Activated CD4-positive, alpha-beta T cell treated with anti-CD3 and anti-CD28 coated beads for 48 hours (primary cell): ENCODE measurements at regions not wholly inside any gene's neighbourhood (a gene's known extent, or its start where the extent isn't known, plus 50 kb on each side); places are given as distances from the start of the nearest gene placed in this dataset.

Source experiments
- DNase-seq: peaks from one replicate; pipeline ENCODE4 v3.0.0-alpha.2; 2020

DNA sequence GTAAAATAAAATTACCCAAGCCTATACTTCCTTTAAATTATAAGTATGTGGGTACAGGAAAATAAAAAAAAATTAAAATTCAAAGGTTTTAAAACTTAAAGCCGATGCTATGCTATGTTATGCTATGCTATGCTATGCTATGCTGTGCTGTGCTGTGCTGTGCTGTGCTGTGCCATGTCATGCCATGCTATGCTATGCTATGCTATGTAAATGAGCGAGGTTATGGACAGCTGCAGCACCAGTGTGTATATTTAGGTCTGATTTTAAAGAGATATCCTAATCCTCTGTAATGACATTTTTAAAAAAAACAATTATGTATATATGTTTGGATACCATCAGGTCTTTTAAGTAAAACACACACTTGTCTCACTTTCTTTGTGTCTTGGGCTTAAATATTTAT, 1822.0 kb upstream of the SEL1L start:
- no peak for DNase-seq

DNA sequence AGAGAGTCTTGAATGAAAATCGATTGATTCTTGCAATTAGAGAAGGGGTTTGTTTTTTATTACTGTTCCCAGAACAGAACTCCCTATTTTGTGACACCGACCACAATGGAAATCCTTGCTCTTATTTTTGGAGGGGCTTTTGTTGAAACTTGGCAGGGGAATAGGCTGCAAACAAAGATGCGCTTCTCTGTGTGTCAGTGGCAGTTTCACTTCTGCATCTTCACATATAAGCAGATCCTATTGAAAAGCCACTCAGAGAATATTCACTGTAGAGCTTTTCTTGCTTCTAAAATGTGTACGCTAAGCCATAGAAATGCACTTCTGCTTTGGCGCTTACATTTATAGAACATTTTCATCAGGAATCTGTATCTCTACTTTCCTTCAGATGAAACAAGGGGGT, 1822.4 kb upstream of the SEL1L start:
- DNase-seq = no peak

DNA sequence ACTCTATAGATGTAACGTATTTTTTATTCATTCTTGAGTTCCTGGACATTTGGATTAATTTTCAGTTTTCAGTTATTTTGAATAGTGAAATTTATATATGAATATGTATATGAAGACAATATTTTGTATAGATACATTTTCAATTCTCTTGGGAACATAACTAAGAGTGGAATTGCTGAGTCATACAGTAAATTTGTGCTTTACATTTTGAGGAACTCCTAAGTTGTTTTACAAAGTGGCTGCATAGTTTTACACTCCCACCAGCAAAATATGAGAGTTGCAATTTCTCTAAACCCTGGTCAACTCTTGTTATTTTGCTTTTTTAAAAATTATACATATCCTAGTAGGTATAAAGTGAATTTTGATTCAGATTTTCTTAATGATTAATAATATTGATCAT, 1838.6 kb upstream of the SEL1L start:
- DNase-seq = no peak

DNA sequence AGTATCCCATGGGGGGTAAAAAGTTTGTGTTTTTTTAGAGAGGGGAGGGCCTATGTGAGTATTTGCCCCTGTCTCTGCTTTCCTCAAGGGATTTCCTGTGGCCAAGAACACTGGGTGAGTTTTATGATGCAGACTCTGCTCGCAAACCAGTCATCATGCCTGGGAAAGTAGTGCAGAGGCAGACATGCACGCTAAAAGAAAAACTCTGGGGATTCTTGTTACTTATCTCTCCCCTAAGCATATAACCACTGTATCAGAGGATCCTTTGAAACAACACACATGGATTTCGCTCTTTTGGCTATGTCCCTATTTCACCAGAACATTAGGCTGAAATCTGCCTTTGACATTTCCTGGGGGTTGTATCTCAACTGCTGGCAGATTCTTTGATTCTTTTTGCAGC, 1845.8 kb upstream of the SEL1L start:
- DNase-seq = no peak

GRCh38 chr14:83384253-83384652, 1850.6 kb upstream of the SEL1L start:
- DNase-seq = no peak

DNA sequence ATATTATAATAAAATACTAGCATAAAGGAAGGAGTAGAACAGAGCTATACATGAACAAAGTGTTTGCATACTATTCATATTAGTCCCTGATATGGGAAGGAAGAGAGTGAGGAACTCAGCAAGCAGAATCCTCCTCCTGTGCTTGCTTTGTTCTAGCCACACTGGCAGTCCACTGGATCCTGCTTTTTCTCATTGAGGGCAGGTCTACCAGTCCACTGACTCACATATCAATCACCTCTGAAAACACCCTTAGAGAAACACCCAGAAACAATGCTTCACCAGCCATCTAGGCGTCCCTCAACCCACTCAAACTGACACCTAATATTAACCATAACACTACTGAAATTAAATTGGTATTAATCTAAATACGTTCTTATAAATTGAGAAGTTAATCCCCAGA, 1861.7 kb upstream of the SEL1L start:
- DNase-seq = no peak

- no peak for DNase-seq
Measured at GRCh38 chr14:83416476-83416875, 1882.8 kb upstream of the SEL1L start.

DNA sequence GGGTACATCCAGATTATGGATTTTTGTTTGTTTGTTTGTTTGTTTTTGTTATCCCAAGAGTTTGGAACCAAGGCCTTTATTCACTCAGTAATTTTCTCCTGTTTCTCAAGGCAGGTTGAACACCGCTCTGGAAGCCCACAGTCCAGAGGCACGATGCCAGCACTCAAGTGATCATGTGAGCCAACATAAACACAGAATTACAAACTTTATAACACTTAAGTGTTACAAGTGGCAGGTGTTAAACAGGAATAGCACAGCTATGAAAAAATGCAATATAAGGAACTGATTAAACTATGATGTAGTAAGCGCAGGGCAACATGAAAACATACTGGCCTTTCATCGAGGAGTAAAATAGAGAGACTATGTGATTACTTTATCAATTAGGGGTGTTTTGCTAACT, 1885.8 kb upstream of the SEL1L start:
- no peak for DNase-seq

GRCh38 chr14:83421711-83422110, 1888.1 kb upstream of the SEL1L start:
- DNase-seq = no peak

DNA sequence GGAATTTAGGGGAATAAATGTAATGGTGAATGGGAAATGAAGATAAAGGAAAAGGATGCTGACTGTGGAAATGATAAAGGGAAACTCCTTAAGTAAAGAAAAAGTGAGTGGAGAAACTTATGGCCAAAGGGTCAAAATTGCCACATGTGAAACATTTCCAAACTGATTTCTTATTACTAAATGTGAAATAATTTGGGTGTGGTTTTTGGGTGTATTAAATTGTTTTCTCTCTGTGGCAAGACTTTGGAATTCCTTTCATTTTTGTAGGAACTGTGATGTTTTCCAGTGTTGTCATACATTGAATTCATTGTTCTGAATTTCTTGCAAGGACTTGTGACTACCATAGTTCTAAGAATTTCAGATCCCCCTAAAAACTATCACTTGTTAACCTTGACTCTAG, 1891.5 kb upstream of the SEL1L start:
- DNase-seq = no peak

DNA sequence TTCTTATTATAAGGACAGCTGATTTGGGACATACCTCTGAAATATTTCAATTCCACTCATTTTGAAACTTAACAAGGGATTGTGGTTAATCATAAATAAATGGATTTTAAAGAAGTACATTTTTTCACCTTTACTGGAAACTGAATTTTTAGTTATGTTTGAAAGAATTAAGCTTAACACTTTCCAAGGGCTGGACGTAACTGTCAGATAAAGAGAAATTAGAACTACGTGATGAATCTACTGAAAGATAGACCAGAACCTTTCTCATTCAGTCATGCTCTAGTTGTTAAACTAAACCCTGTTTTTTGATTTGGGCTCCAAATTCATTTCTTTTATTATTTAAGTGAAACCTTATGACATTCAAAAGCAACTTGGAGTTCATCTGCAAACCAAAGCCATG, 1892.1 kb upstream of the SEL1L start:
- no peak for DNase-seq

DNA sequence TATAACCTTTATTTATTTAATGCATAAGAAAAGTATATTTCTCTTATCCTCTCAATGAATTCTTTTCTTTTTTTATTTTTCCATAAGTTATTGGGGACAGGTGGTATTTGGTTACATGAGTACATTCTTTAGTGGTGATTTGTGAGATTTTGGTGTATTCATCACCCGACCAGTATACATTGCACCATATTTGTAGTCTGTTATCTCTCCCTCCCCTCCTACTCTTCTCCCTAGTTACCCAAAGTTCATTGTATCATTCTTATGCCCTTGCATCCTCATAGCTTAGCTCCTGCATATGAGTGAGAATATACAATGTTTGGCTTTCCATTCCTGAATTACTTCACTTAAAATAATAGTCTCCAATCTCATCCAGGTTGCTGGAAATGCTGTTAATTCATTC, 1900.0 kb upstream of the SEL1L start:
- no peak for DNase-seq

DNA sequence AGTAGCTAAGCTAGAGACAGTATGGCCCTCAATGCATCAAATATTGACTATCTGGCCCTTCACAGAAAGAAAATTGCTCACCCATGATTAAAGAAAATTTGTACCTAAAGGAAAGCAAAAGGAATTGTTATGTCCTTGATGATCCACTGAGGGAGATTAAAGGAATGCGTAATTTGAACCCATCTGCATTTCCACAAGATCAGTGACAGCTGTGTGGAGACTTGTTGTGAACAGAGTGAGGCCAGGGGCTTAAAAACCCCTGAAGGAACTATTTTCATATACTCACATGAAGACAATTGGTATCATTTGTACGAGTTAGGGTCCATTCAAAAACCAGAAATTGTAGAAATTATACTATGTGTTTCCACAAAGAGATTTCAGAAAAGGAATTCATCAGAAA, 1908.1 kb upstream of the SEL1L start:
- DNase-seq = no peak

GRCh38 chr14:83455561-83455960, 1921.9 kb upstream of the SEL1L start:
- no peak for DNase-seq

- DNase-seq = no peak
Measured at GRCh38 chr14:83461521-83461920, 1927.9 kb upstream of the SEL1L start.

- DNase-seq = no peak
Measured at GRCh38 chr14:83462759-83463158, 1929.1 kb upstream of the SEL1L start.

GRCh38 chr14:83463500-83464098, 1929.9 kb upstream of the SEL1L start:
- DNase-seq = peak; percentile 24

DNA sequence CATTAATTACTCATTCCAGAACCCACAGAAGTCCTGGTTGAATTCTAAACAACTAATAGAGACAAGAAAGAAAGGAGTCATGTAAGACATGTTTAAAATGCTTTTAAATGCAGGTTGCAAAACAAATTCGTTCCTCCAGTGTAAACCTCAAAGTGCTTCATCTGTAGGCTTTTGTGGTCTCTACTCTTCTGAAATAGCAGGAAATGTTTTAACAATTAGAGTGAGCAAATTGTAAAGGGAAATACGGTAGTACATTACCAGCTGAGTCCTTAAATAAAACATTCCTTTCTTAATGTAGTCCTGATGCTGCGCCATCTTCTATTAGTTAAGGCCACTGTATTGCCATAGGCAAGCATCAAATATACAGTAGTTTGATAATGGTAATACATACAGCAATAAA, 1934.2 kb upstream of the SEL1L start:
- no peak for DNase-seq

DNA sequence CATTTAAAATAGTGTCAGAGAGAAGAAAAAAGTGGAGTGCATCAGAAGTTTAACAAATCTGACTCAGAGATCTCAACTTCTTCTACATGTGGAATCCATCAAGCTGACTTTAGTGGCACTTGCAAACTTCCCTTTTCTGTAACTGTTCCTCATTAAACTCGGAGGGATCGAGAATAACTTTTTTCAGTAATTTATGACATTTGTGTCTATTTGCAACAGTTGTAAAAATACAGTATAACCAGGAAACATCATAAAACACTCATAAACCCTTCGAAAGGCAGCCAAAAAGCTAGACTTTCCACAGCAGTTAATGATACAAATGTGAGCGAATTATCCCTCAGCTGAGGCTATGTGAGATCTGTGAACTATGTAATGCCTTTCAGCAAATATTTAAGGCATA, 1936.8 kb upstream of the SEL1L start:
- DNase-seq = no peak

GRCh38 chr14:83470959-83471695, 1937.5 kb upstream of the SEL1L start:
- no peak for DNase-seq

DNA sequence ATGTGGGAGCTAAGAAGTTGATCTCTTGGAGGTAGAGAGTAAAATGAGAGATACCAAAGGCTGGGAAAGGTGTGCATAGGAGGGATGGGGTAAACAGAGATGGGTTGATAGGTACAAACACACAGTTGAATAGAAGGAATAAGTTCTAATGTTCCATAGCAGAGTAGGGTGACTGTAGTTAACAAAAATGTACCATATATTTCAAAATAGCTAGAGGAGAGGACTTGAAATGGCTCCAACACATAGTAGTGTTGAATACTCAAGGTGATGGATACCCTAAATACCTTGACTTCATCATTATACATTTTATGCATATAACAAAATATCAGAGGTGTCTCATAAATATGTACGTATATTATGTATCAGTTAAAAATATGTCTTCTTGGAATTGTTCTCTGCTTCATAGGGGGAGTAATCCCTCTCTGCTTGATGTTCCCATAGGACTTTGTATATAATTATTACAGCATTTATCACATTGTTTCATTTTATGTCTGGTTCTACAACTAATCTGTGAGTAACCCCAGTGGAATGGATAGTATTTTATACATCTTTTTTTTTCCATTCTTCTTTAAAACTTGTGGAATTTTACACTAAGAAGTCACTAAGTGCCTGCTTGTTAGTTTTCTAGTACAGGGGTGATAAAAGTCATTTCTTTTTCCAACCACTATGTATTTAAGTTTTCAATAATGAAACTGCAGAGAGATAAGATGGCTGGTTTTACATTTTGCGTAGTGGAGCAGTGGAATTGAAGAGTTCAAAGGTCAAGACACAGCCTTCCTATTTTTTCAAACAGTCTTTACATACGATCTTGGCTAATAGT, 1940.0 kb upstream of the SEL1L start:
- no peak for DNase-seq

- DNase-seq = no peak
Measured at GRCh38 chr14:83478741-83479140, 1945.1 kb upstream of the SEL1L start.

DNA sequence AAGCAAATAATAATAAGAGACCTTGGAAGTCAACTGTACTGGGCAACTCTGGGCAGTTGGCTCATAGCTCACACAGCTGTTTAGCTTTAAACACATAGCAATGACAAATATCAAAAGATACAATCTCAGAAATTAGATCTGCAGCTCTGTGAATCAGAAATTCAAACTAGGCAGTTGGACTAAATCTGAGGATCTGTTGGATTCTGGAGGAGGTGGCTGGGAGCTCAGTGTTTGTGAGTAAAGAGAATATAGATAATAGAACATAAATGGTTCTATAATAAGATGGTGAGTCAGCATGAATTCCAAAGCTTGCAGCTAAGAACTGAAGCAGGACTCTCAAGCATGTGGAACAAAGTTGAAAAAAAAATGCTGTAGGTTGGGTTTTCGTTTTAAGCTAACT, 1949.4 kb upstream of the SEL1L start:
- DNase-seq = no peak

DNA sequence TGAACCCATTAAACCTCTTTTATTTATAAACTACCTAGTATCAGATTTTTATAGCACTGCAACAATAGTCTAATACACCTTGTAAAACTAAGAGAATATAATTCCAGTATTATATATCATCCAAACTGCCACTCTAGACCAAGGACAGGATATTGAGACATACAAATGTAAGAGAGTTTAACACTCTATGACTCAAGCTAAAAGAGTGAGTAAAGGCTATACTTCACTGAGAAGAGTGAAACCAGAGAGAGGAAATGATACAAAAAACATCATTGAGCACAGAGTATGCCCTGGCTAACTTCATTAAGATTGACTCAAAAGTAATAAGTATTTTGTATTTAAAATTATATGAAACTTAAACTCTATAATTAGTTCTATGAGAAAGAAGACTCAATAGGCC, 1951.9 kb upstream of the SEL1L start:
- DNase-seq = no peak
